Activated CD8-positive, alpha-beta T cell treated with anti-CD3 and anti-CD28 coated beads, Interleukin-2, amount 10 ng/mL, durations not matched to agents 7 days and 5 days (primary cell): ENCODE measurements at regions not wholly inside any gene's neighbourhood (a gene's known extent, or its start where the extent isn't known, plus 50 kb on each side); places are given as distances from the start of the nearest gene placed in this dataset.
"Not testable (repeated sequence)": the region's sequence is repeated elsewhere in the genome, so short reads cannot be mapped to it uniquely, and the experiment has no call there.

Source experiments
- ATAC-seq: fragments of 150-1000 bp; cut with Tn5 transposase; one replicate; pipeline ENCODE4 v1.10.0; 2021; ENCODE audit warnings: moderate library complexity
- CTCF ChIA-PET: fragments of 350-600 bp; sonication (Branson Sonifier 250); formaldehyde crosslinking; loops from one replicate; lab custom pipeline; 2021; ENCODE audit warnings: antibody characterized with exemption; lab: Charles Lee
- POLR2A ChIA-PET: fragments of 350-600 bp; sonication (Branson Sonifier 250); formaldehyde crosslinking; loops from one replicate; lab custom pipeline; 2021; ENCODE audit warnings: antibody characterized with exemption; lab: Charles Lee
- DNase-seq: peaks from one replicate; pipeline ENCODE4 v3.0.0-alpha.2; 2020
- H3K27ac Mint-ChIP-seq: one replicate; pipeline ENCODE4 v1.8.0; 2021; ENCODE audit warnings: mild to moderate bottlenecking, mixed read lengths
- H3K27me3 Mint-ChIP-seq: one replicate; pipeline ENCODE4 v1.8.0; 2021; ENCODE audit warnings: low read depth, mixed read lengths
- H3K36me3 Mint-ChIP-seq: one replicate; pipeline ENCODE4 v1.8.0; 2021; ENCODE audit warnings: low read depth, mixed read lengths
- H3K4me1 Mint-ChIP-seq: one replicate; pipeline ENCODE4 v1.8.0; 2021; ENCODE audit warnings: low read depth, mixed read lengths
- H3K4me3 Mint-ChIP-seq: one replicate; pipeline ENCODE4 v1.8.0; 2021; ENCODE audit warnings: mild to moderate bottlenecking, mixed read lengths
- H3K9me3 Mint-ChIP-seq: one replicate; pipeline ENCODE4 v1.8.0; 2022; ENCODE audit warnings: mixed read lengths; ENCODE audit not compliant: insufficient read depth

GRCh38 chr18:10131081-10131459, 217.3 kb downstream of the VAPA start:
- no peak overlapping the region for H3K27ac Mint-ChIP-seq
- CTCF ChIA-PET, result no interaction called here

GRCh38 chr18:10131460-10132395, 217.9 kb downstream of the VAPA start:
- Mint-ChIP-seq H3K36me3 (no peaks in the 10 kb centered on the region), H3K4me3 (no peak overlapping the region), H3K9me3 (no peaks in the 10 kb centered on the region), H3K4me1 (peaks cover 3% of the 10 kb centered on the region), H3K27ac (no peak overlapping the region), H3K27me3 (peaks cover 30% of the 10 kb centered on the region)
- ChIA-PET POLR2A (no interaction called here), CTCF (no interaction called here)
- DNase-seq (no peak), ATAC-seq (no peak)

More at GRCh38 chr18:10131081-10131459, 217.3 kb downstream of the VAPA start:
- H3K9me3 Mint-ChIP-seq, result no peaks in the 10 kb centered on the region
- POLR2A ChIA-PET, result no interaction called here
- no peaks in the 10 kb centered on the region for H3K36me3 Mint-ChIP-seq
- peaks cover 30% of the 10 kb centered on the region for H3K27me3 Mint-ChIP-seq
- DNase-seq (no peak), ATAC-seq (no peak)
- H3K4me3 Mint-ChIP-seq, result no peak overlapping the region
- peaks cover 3% of the 10 kb centered on the region for H3K4me1 Mint-ChIP-seq

- Mint-ChIP-seq H3K4me3 (no peak overlapping the region), H3K4me1 (peaks cover 3% of the 10 kb centered on the region), H3K36me3 (no peaks in the 10 kb centered on the region), H3K27me3 (peaks cover 26% of the 10 kb centered on the region), H3K27ac (no peak overlapping the region), H3K9me3 (no peaks in the 10 kb centered on the region)
- POLR2A ChIA-PET, result no interaction called here
- ATAC-seq, result no peak
- CTCF ChIA-PET, result no interaction called here
- no peak for DNase-seq
These were observed 219.7 kb downstream of the VAPA start for GRCh38 chr18:10133516-10133915.

GRCh38 chr18:10134204-10134603, 220.4 kb downstream of the VAPA start:
- no peaks in the 10 kb centered on the region for H3K36me3 Mint-ChIP-seq
- H3K4me1 Mint-ChIP-seq, result peaks cover 3% of the 10 kb centered on the region
- DNase-seq, result no peak
- POLR2A ChIA-PET, result no interaction called here
- ATAC-seq, result no peak
- H3K4me3 Mint-ChIP-seq, result no peak overlapping the region
- no peaks in the 10 kb centered on the region for H3K9me3 Mint-ChIP-seq
- no peak overlapping the region for H3K27ac Mint-ChIP-seq
- peaks cover 26% of the 10 kb centered on the region for H3K27me3 Mint-ChIP-seq
- CTCF ChIA-PET, result no interaction called here

- H3K9me3 Mint-ChIP-seq, H3K27ac Mint-ChIP-seq, ATAC-seq, POLR2A ChIA-PET, CTCF ChIA-PET, H3K36me3 Mint-ChIP-seq, H3K4me1 Mint-ChIP-seq, H3K4me3 Mint-ChIP-seq, DNase-seq: not testable (repeated sequence)
- H3K27me3 Mint-ChIP-seq, result peaks cover 26% of the 10 kb centered on the region
These were observed 220.9 kb downstream of the VAPA start for GRCh38 chr18:10134749-10135148.

GRCh38 chr18:10135302-10135926, 221.6 kb downstream of the VAPA start:
- Mint-ChIP-seq H3K9me3 (no peaks in the 10 kb centered on the region), H3K27ac (no peak overlapping the region), H3K36me3 (no peaks in the 10 kb centered on the region), H3K4me3 (no peak overlapping the region), H3K27me3 (peaks cover 24% of the 10 kb centered on the region), H3K4me1 (peaks cover 8% of the 10 kb centered on the region)
- no peak for ATAC-seq
- DNase-seq, result no peak
- POLR2A ChIA-PET, result no interaction called here
- CTCF ChIA-PET, result no interaction called here

GRCh38 chr18:10138719-10139118, 224.9 kb downstream of the VAPA start:
- Mint-ChIP-seq H3K4me1 (peaks cover 8% of the 10 kb centered on the region), H3K4me3 (no peak overlapping the region), H3K9me3 (no peaks in the 10 kb centered on the region), H3K27ac (no peak overlapping the region), H3K36me3 (no peaks in the 10 kb centered on the region), H3K27me3 (no peaks in the 10 kb centered on the region)
- ChIA-PET CTCF (no interaction called here), POLR2A (no interaction called here)
- no peak for DNase-seq
- no peak for ATAC-seq

GRCh38 chr18:10139783-10140410, 226.1 kb downstream of the VAPA start:
- DNase-seq, result no peak
- Mint-ChIP-seq H3K36me3 (no peaks in the 10 kb centered on the region), H3K9me3 (no peaks in the 10 kb centered on the region), H3K27me3 (no peaks in the 10 kb centered on the region), H3K27ac (no peak overlapping the region), H3K4me1 (peaks cover 8% of the 10 kb centered on the region), H3K4me3 (no peak overlapping the region)
- POLR2A ChIA-PET, result no interaction called here
- no peak for ATAC-seq
- CTCF ChIA-PET, result no interaction called here

GRCh38 chr18:10140461-10141282, 226.9 kb downstream of the VAPA start:
- Mint-ChIP-seq H3K36me3 (no peaks in the 10 kb centered on the region), H3K4me3 (no peak overlapping the region), H3K27ac (no peak overlapping the region), H3K4me1 (peaks cover 8% of the 10 kb centered on the region), H3K27me3 (no peaks in the 10 kb centered on the region), H3K9me3 (no peaks in the 10 kb centered on the region)
- DNase-seq (no peak), ATAC-seq (no peak)
- ChIA-PET POLR2A (no interaction called here), CTCF (no interaction called here)

- H3K4me3 Mint-ChIP-seq, result no peak overlapping the region
- peaks cover 8% of the 10 kb centered on the region for H3K4me1 Mint-ChIP-seq
- H3K27me3 Mint-ChIP-seq, result no peaks in the 10 kb centered on the region
- H3K9me3 Mint-ChIP-seq, result no peaks in the 10 kb centered on the region
- H3K27ac Mint-ChIP-seq, result no peak overlapping the region
- ATAC-seq (no peak), DNase-seq (no peak)
- H3K36me3 Mint-ChIP-seq, result no peaks in the 10 kb centered on the region
- POLR2A ChIA-PET, result no interaction called here
- CTCF ChIA-PET, result no interaction called here
These were observed 227.7 kb downstream of the VAPA start for GRCh38 chr18:10141559-10141958.

GRCh38 chr18:10142056-10142455, 228.2 kb downstream of the VAPA start:
- Mint-ChIP-seq H3K9me3 (no peaks in the 10 kb centered on the region), H3K36me3 (no peaks in the 10 kb centered on the region)

More at GRCh38 chr18:10142056-10142455, 228.2 kb downstream of the VAPA start:
- peaks cover 8% of the 10 kb centered on the region for H3K4me1 Mint-ChIP-seq
- no peak for ATAC-seq
- no peak overlapping the region for H3K4me3 Mint-ChIP-seq
- H3K27ac Mint-ChIP-seq, result no peak overlapping the region
- POLR2A ChIA-PET, result no interaction called here
- CTCF ChIA-PET, result no interaction called here
- H3K27me3 Mint-ChIP-seq, result no peaks in the 10 kb centered on the region
- no peak for DNase-seq
